Mesendoderm (in vitro differentiated cells): ENCODE measurements at regions not wholly inside any gene's neighbourhood (a gene's known extent, or its start where the extent isn't known, plus 50 kb on each side); places are given as distances from the start of the nearest gene placed in this dataset.

Experiments
- DNase-seq: peaks from one replicate; pipeline ENCODE4 v3.0.0; 2013
- H2AK5ac ChIP-seq: 2 replicates; pipeline ENCODE4 v1.6.1; 2013; ENCODE audit warnings: low read length, inconsistent platforms
- H2BK120ac ChIP-seq: 2 replicates; pipeline ENCODE4 v1.6.1; 2013; ENCODE audit warnings: low read depth, mild to moderate bottlenecking, low read length, moderate library complexity, mixed read lengths
- H2BK15ac ChIP-seq: replicated peaks from 2 replicates; pipeline ENCODE4 v1.6.1; 2013; ENCODE audit warnings: low read depth, mild to moderate bottlenecking, moderate library complexity
- H2BK5ac ChIP-seq: 2 replicates; pipeline ENCODE4 v1.6.1; 2013; ENCODE audit warnings: low read length, inconsistent platforms
- H3K18ac ChIP-seq: 2 replicates; pipeline ENCODE4 v1.6.1; 2013; ENCODE audit warnings: mild to moderate bottlenecking, low read length, mixed read lengths
- H3K23ac ChIP-seq: one replicate; pipeline ENCODE4 v1.6.1; 2013; ENCODE audit warnings: low read length
- H3K27ac ChIP-seq: 2 replicates; pipeline ENCODE4 v1.5.1; 2013; ENCODE audit warnings: low read depth, mild to moderate bottlenecking, inconsistent platforms, low read length, moderate library complexity
- H3K27me3 ChIP-seq: 2 replicates; pipeline ENCODE4 v1.6.1; 2013; ENCODE audit warnings: low read length, control low read depth, mild to moderate bottlenecking, inconsistent platforms; ENCODE audit not compliant: insufficient read depth, poor library complexity
- H3K36me3 ChIP-seq: 2 replicates; pipeline ENCODE4 v1.6.1; 2013; ENCODE audit warnings: low read length, inconsistent platforms; ENCODE audit not compliant: control insufficient read depth, insufficient read depth
- H3K4ac ChIP-seq: one replicate; pipeline ENCODE4 v1.6.1; 2013; ENCODE audit warnings: low read depth, mild to moderate bottlenecking, low read length, moderate library complexity
- H3K4me1 ChIP-seq: 2 replicates; pipeline ENCODE4 v1.6.1; 2013; ENCODE audit warnings: low read depth, low read length, inconsistent platforms; ENCODE audit not compliant: control insufficient read depth
- H3K4me2 ChIP-seq: 2 replicates; pipeline ENCODE4 v1.6.1; 2013; ENCODE audit warnings: low read length
- H3K4me3 ChIP-seq: 2 replicates; pipeline ENCODE4 v1.5.1; 2013; ENCODE audit warnings: mild to moderate bottlenecking, low read length
- H3K56ac ChIP-seq: one replicate; pipeline ENCODE4 v1.6.1; 2013; ENCODE audit warnings: low read length
- H3K79me1 ChIP-seq: 2 replicates; pipeline ENCODE4 v1.6.1; 2013; ENCODE audit warnings: low read length, inconsistent platforms
- H3K79me2 ChIP-seq: 2 replicates; pipeline ENCODE4 v1.6.1; 2013; ENCODE audit warnings: mild to moderate bottlenecking, low read length; ENCODE audit not compliant: control insufficient read depth, insufficient read depth
- H3K9ac ChIP-seq: 2 replicates; pipeline ENCODE4 v1.6.1; 2013; ENCODE audit warnings: low read length, inconsistent platforms
- H4K5ac ChIP-seq: one replicate; pipeline ENCODE4 v1.6.1; 2013; ENCODE audit warnings: low read length
- H4K8ac ChIP-seq: one replicate; pipeline ENCODE4 v1.6.1; 2013; ENCODE audit warnings: low read depth, mild to moderate bottlenecking, control low read depth, low read length, moderate library complexity
- WGBS: extraction: QIAGEN DNeasy Blood & Tissue Kit; methylation state at CpG from one replicate; pipeline ENCODE4 v1.1.7; 2013; ENCODE audit warnings: low lambda C conversion rate, missing lambda C conversion rate; ENCODE audit not compliant: insufficient coverage; ENCODE audit errors: extremely low coverage; 5-methylcytosine and 5-hydroxymethylcytosine counted together

DNA sequence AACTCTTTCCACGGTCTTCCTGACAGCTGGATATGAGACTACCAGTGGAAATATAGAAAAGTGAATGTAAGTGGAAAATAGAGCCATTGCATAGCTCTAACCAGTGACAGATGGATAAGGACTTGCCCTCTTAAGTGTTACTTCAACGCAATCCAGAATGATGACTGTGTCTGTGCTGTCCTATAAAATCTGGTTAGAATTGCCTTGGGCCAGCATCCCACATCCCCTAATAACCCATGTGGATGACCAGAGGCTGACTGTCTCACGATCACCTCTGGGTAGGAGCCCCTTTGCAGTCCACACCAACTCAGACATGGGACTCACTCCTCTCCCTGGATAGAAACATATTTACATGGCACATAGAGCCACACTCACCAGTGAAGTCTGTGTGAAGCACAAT lies 186.6 kb downstream of the C1D start:
- H3K4me3 ChIP-seq = no peak overlapping the region
- H2BK120ac ChIP-seq = no peak overlapping the region
- DNase-seq = no peak
- H3K4ac ChIP-seq = no peak overlapping the region
- no peaks in the 10 kb centered on the region for H3K79me2 ChIP-seq
- no peak overlapping the region for H3K56ac ChIP-seq
- no CpG with 5 or more reads among the region's 3 CpGs for WGBS
- H3K27ac ChIP-seq = no peak overlapping the region
- no peak overlapping the region for H3K18ac ChIP-seq
- H3K36me3 ChIP-seq = no peaks in the 10 kb centered on the region
- no peaks in the 10 kb centered on the region for H3K79me1 ChIP-seq
- no peak overlapping the region for H4K5ac ChIP-seq
- no peak overlapping the region for H3K9ac ChIP-seq
- H3K4me2 ChIP-seq = no peak overlapping the region
- no peak overlapping the region for H2BK5ac ChIP-seq
- H4K8ac ChIP-seq = no peak overlapping the region
- no peak overlapping the region for H3K23ac ChIP-seq
- H3K27me3 ChIP-seq = no peaks in the 10 kb centered on the region
- peaks cover 4% of the 10 kb centered on the region for H3K4me1 ChIP-seq
- H2BK15ac ChIP-seq = no peak overlapping the region
- no peak overlapping the region for H2AK5ac ChIP-seq

GRCh38 chr2:67877301-67877700 lies 185.5 kb downstream of the C1D start:
- Histone ChIP-seq H3K79me2 (no peaks in the 10 kb centered on the region), H3K23ac (no peak overlapping the region), H3K27ac (no peak overlapping the region), H2BK15ac (no peak overlapping the region), H4K5ac (no peak overlapping the region), H4K8ac (no peak overlapping the region), H3K4me1 (peaks cover 4% of the 10 kb centered on the region), H3K18ac (no peak overlapping the region), H2AK5ac (no peak overlapping the region), H3K79me1 (no peaks in the 10 kb centered on the region), H3K36me3 (no peaks in the 10 kb centered on the region), H2BK120ac (no peak overlapping the region), H3K4ac (no peak overlapping the region), H2BK5ac (no peak overlapping the region), H3K27me3 (no peaks in the 10 kb centered on the region), H3K9ac (no peak overlapping the region), H3K56ac (no peak overlapping the region), H3K4me2 (no peak overlapping the region), H3K4me3 (no peak overlapping the region)
- peak; percentile 67 for DNase-seq
- WGBS = no CpG with 5 or more reads among the region's 3 CpGs

GRCh38 chr2:67878743-67879142 lies 184.1 kb downstream of the C1D start:
- no peak overlapping the region for H2BK15ac ChIP-seq
- DNase-seq = no peak
- H3K36me3 ChIP-seq = no peaks in the 10 kb centered on the region
- H2AK5ac ChIP-seq = no peak overlapping the region
- no peaks in the 10 kb centered on the region for H3K79me2 ChIP-seq
- H2BK120ac ChIP-seq = no peak overlapping the region
- no peak overlapping the region for H3K18ac ChIP-seq
- H3K27ac ChIP-seq = no peak overlapping the region
- H3K9ac ChIP-seq = no peak overlapping the region
- H2BK5ac ChIP-seq = no peak overlapping the region
- no peak overlapping the region for H3K56ac ChIP-seq
- no peaks in the 10 kb centered on the region for H3K79me1 ChIP-seq
- no peaks in the 10 kb centered on the region for H3K27me3 ChIP-seq
- no peak overlapping the region for H3K23ac ChIP-seq
- no peak overlapping the region for H4K8ac ChIP-seq
- WGBS = no CpG with 5 or more reads among the region's 1 CpG
- H3K4ac ChIP-seq = peak overlapping the region; percentile 7
- H3K4me2 ChIP-seq = no peak overlapping the region
- peaks cover 2% of the 10 kb centered on the region for H3K4me1 ChIP-seq
- no peak overlapping the region for H3K4me3 ChIP-seq
- no peak overlapping the region for H4K5ac ChIP-seq

GRCh38 chr2:67879586-67880290 lies 183.1 kb downstream of the C1D start:
- Histone ChIP-seq H3K18ac (no peak overlapping the region), H3K9ac (no peak overlapping the region), H2BK120ac (no peak overlapping the region), H2BK5ac (no peak overlapping the region), H3K4ac (no peak overlapping the region), H3K79me2 (no peaks in the 10 kb centered on the region), H3K4me2 (no peak overlapping the region), H4K8ac (no peak overlapping the region), H3K23ac (no peak overlapping the region), H3K56ac (no peak overlapping the region), H3K79me1 (no peaks in the 10 kb centered on the region), H3K4me3 (no peak overlapping the region), H3K27ac (peak overlapping the region; percentile 30), H3K36me3 (no peaks in the 10 kb centered on the region), H2BK15ac (no peak overlapping the region), H3K4me1 (peaks cover 2% of the 10 kb centered on the region), H3K27me3 (no peaks in the 10 kb centered on the region), H4K5ac (no peak overlapping the region), H2AK5ac (no peak overlapping the region)
- DNase-seq = no peak
- WGBS = no CpG with 5 or more reads among the region's 4 CpGs

- H3K4ac ChIP-seq = no peak overlapping the region
- no peak overlapping the region for H2BK5ac ChIP-seq
- no peaks in the 10 kb centered on the region for H3K27me3 ChIP-seq
- H3K23ac ChIP-seq = no peak overlapping the region
- no peak overlapping the region for H3K4me3 ChIP-seq
- no CpG with 5 or more reads among the region's 10 CpGs for WGBS
- no peak overlapping the region for H3K27ac ChIP-seq
- no peaks in the 10 kb centered on the region for H3K79me1 ChIP-seq
- no peak overlapping the region for H2BK15ac ChIP-seq
- H3K4me1 ChIP-seq = peaks cover 2% of the 10 kb centered on the region
- H4K5ac ChIP-seq = no peak overlapping the region
- H3K79me2 ChIP-seq = no peaks in the 10 kb centered on the region
- no peak overlapping the region for H3K18ac ChIP-seq
- no peak overlapping the region for H2BK120ac ChIP-seq
- peak; percentile 89 for DNase-seq
- no peak overlapping the region for H3K4me2 ChIP-seq
- no peaks in the 10 kb centered on the region for H3K36me3 ChIP-seq
- no peak overlapping the region for H3K56ac ChIP-seq
- H3K9ac ChIP-seq = no peak overlapping the region
- H4K8ac ChIP-seq = no peak overlapping the region
- H2AK5ac ChIP-seq = no peak overlapping the region
Measured at GRCh38 chr2:67880291-67880761, 182.5 kb downstream of the C1D start.

- Histone ChIP-seq H3K4me2 (no peak overlapping the region), H3K4me1 (peaks cover 2% of the 10 kb centered on the region), H3K9ac (no peak overlapping the region), H2BK15ac (no peak overlapping the region), H3K79me1 (no peaks in the 10 kb centered on the region), H3K27ac (no peak overlapping the region), H4K8ac (no peak overlapping the region), H3K79me2 (no peaks in the 10 kb centered on the region), H3K18ac (no peak overlapping the region), H2BK5ac (no peak overlapping the region), H3K4ac (no peak overlapping the region), H3K27me3 (no peaks in the 10 kb centered on the region), H2AK5ac (no peak overlapping the region), H3K56ac (no peak overlapping the region), H3K36me3 (no peaks in the 10 kb centered on the region), H3K4me3 (no peak overlapping the region), H3K23ac (no peak overlapping the region), H2BK120ac (no peak overlapping the region), H4K5ac (no peak overlapping the region)
- no peak for DNase-seq
- no CpG with 5 or more reads among the region's 4 CpGs for WGBS
Measured at GRCh38 chr2:67881816-67882215, 181.0 kb downstream of the C1D start.
